Neuronal stem cell (in vitro differentiated cells): ENCODE measurements at regions not wholly inside any gene's neighbourhood (a gene's known extent, or its start where the extent isn't known, plus 50 kb on each side); places are given as distances from the start of the nearest gene placed in this dataset.

Experiments
- DNase-seq: peaks from one replicate; pipeline ENCODE4 v3.0.0-alpha.2; 2013; ENCODE audit warnings: low spot score
- H2AFZ ChIP-seq: one replicate; pipeline ENCODE4 v1.6.1; 2013; ENCODE audit warnings: mild to moderate bottlenecking, low read length, inconsistent platforms
- H2AK5ac ChIP-seq: 2 replicates; pipeline ENCODE4 v1.6.1; 2013; ENCODE audit warnings: low read depth, mild to moderate bottlenecking, inconsistent platforms, low read length, moderate library complexity, mixed read lengths
- H2BK120ac ChIP-seq: 2 replicates; pipeline ENCODE4 v1.6.1; 2013; ENCODE audit warnings: low read depth, mild to moderate bottlenecking, inconsistent platforms, low read length, moderate library complexity, mixed read lengths
- H2BK12ac ChIP-seq: one replicate; pipeline ENCODE4 v1.6.1; 2013; ENCODE audit warnings: low read length, inconsistent platforms
- H2BK15ac ChIP-seq: 2 replicates; pipeline ENCODE4 v1.6.1; 2013; ENCODE audit warnings: mild to moderate bottlenecking, low read length, inconsistent platforms, mixed read lengths
- H2BK5ac ChIP-seq: one replicate; pipeline ENCODE4 v1.6.1; 2013; ENCODE audit warnings: inconsistent platforms, mild to moderate bottlenecking, low read length, moderate library complexity
- H3K14ac ChIP-seq: one replicate; pipeline ENCODE4 v1.6.1; 2013; ENCODE audit warnings: low read length, inconsistent platforms
- H3K18ac ChIP-seq: 2 replicates; pipeline ENCODE4 v1.6.1; 2013; ENCODE audit warnings: low read length, inconsistent platforms
- H3K23ac ChIP-seq: 2 replicates; pipeline ENCODE4 v1.6.1; 2013; ENCODE audit warnings: low read depth, mild to moderate bottlenecking, mixed read lengths, low read length, inconsistent platforms; ENCODE audit not compliant: poor library complexity
- H3K27ac ChIP-seq: replicated peaks from 3 replicates; pipeline ENCODE4 v1.5.1; 2013; ENCODE audit warnings: low read length, inconsistent platforms
- H3K27me3 ChIP-seq, 3 experiments: 2 replicates each; pipeline ENCODE4 v1.6.1; 2013; ENCODE audit warnings: low read length in 3 of 3, mild to moderate bottlenecking in 2 of 3, inconsistent platforms in 1 of 3, low read depth in 1 of 3, mixed read lengths in 1 of 3, moderate library complexity in 1 of 3; ENCODE audit not compliant: control insufficient read depth in 3 of 3, insufficient read depth in 3 of 3
- H3K36me3 ChIP-seq, 2 donors: replicated peaks in 1 of 2; 2 replicates each; pipeline ENCODE4 v1.6.1; 2013; ENCODE audit warnings: low read length in 2 of 2; ENCODE audit not compliant: control insufficient read depth in 2 of 2, insufficient read depth in 2 of 2
- H3K4ac ChIP-seq: 2 replicates; pipeline ENCODE4 v1.6.1; 2013; ENCODE audit warnings: inconsistent platforms, mild to moderate bottlenecking, low read length, moderate library complexity
- H3K4me1 ChIP-seq, 2 donors: 1 replicate in 1 of 2; 2 replicates in 1 of 2; pipeline ENCODE4 v1.6.1; 2013; ENCODE audit warnings: low read length in 2 of 2, low read depth in 1 of 2; ENCODE audit not compliant: control insufficient read depth in 2 of 2, insufficient read depth in 1 of 2
- H3K4me2 ChIP-seq: one replicate; pipeline ENCODE4 v1.6.1; 2013; ENCODE audit warnings: mild to moderate bottlenecking, low read length, inconsistent platforms; ENCODE audit not compliant: insufficient read depth, poor library complexity, severe bottlenecking
- H3K4me3 ChIP-seq, 2 donors: 2 replicates each; pipeline ENCODE4 v1.5.1; 2013; ENCODE audit warnings: low read length in 2 of 2, mild to moderate bottlenecking in 2 of 2, inconsistent platforms in 1 of 2, moderate library complexity in 1 of 2
- H3K79me1 ChIP-seq: one replicate; pipeline ENCODE4 v1.6.1; 2013; ENCODE audit warnings: low read depth, mild to moderate bottlenecking, inconsistent platforms, low read length, moderate library complexity
- H3K9ac ChIP-seq: one replicate; pipeline ENCODE4 v1.6.1; 2013; ENCODE audit warnings: mild to moderate bottlenecking, low read depth, low read length, inconsistent platforms; ENCODE audit not compliant: poor library complexity
- H3K9me3 ChIP-seq, 2 donors: replicated peaks in 1 of 2; 2 replicates each; pipeline versions ENCODE3 to v1.6.1; 2013; ENCODE audit warnings: low read length in 2 of 2, mild to moderate bottlenecking in 2 of 2, inconsistent platforms in 1 of 2, low read depth in 1 of 2, mixed read lengths in 1 of 2, moderate library complexity in 1 of 2; ENCODE audit not compliant: control insufficient read depth in 2 of 2, insufficient read depth in 1 of 2
- H4K8ac ChIP-seq: one replicate; pipeline ENCODE4 v1.6.1; 2013; ENCODE audit warnings: low read depth, mild to moderate bottlenecking, inconsistent platforms, low read length, moderate library complexity
- H4K91ac ChIP-seq: one replicate; pipeline ENCODE4 v1.6.1; 2013; ENCODE audit warnings: low read length, low read depth, mild to moderate bottlenecking, inconsistent platforms; ENCODE audit not compliant: poor library complexity
- WGBS, 2 donors: extraction: QIAGEN DNeasy Blood & Tissue Kit; methylation state at CpG; one replicate each; pipeline ENCODE4 v1.1.7; 2013; ENCODE audit warnings: missing lambda C conversion rate in 2 of 2, mixed read lengths in 1 of 2; ENCODE audit not compliant: insufficient read length in 2 of 2, insufficient replicate concordance in 1 of 2; ENCODE audit errors: extremely low coverage in 2 of 2; 5-methylcytosine and 5-hydroxymethylcytosine counted together

DNA sequence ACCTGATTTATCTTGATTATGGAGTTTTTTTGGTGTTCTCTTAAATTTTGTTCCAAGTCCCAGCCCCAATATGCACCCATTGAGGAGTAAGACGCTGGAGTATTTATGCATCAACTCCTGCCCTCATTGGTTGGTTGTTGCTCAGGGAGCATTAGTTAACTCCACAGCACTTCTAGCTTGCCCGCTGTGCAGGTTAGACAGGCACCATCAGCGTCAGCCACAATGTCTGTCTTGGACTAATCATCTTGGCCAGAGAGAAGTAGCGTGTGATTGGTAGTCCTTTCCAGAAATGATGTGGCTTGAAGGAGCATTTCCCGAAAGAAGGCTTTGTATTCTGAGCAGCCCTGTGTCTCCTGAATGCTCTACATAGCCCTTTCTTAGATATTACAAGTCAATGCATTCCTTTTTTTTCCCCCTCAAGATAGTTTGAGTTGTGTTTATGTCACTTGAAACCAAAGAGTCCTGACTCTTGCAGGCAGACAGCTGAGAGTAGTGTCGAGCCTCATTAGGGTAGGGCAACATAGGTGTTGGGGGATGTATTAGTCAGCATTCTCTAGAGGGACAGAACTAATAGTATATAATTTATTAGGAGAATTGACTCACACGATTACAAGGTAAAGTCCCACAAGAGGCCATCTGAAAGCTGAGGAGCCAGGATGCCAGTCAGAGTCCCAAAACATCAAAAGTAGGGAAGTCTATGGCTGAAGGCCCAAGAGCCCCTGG, 94.6 kb upstream of the RCN1 start:
- Histone ChIP-seq H3K18ac (no peak overlapping the region), H3K79me1 (no peaks in the 10 kb centered on the region), H3K9me3 (no peaks in the 10 kb centered on the region), H2BK12ac (no peak overlapping the region), H4K91ac (no peak overlapping the region), H3K4me3 (no peak overlapping the region), H3K9ac (no peak overlapping the region), H3K4ac (no peak overlapping the region), H2AK5ac (no peak overlapping the region), H2BK15ac (no peak overlapping the region), H3K4me2 (no peak overlapping the region), H2BK120ac (no peak overlapping the region), H2AFZ (no peak overlapping the region), H3K23ac (no peak overlapping the region), H3K4me1 (no peaks in the 10 kb centered on the region), H2BK5ac (no peak overlapping the region), H3K36me3 (no peaks in the 10 kb centered on the region), H3K27me3 (peaks cover 0 to 18% (median 0%) of the 10 kb centered on the region in 3 experiments), H3K27ac (no peak overlapping the region), H3K14ac (no peak overlapping the region), H4K8ac (no peak overlapping the region)
- no peak for DNase-seq
- no CpG with 5 or more reads among the region's 7 CpGs for WGBS, 2 donors

DNA sequence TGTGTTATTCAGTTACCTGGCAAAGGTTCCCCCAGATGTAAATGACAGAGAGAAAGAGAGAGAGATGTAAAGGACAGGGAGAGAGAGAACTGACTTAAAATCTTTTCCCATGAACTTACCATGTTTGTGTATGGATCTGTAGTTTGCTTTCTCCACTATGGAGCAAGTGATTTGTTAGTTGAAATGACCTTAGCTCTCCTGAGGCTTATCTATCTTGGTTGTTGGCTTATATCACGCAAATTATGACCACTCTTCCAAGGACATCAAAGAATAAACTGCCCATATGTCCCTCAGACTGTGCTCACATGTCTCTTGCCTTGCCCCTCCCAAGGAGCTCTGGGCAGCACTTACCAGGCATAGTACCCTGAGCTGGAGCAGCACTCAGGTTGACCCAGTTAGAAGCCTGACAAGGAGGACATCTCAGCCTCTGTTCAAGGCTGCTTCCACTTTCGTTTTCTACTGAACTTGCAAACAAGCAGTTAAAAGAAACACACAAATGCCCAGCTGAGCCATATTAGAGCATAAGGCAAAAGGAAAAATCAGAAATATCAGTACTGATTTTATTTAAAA, 95.3 kb upstream of the RCN1 start:
- no peak overlapping the region for H2AK5ac ChIP-seq
- H3K23ac ChIP-seq, result no peak overlapping the region
- H3K18ac ChIP-seq, result no peak overlapping the region
- no peak overlapping the region for H3K4ac ChIP-seq
- no peak overlapping the region for H2BK5ac ChIP-seq
- no peak overlapping the region for H2BK120ac ChIP-seq
- no peak overlapping the region for H3K4me2 ChIP-seq
- H3K36me3 ChIP-seq, result no peaks in the 10 kb centered on the region
- no peaks in the 10 kb centered on the region for H3K4me1 ChIP-seq
- H2BK12ac ChIP-seq, result no peak overlapping the region
- no peak overlapping the region for H2AFZ ChIP-seq
- no peak overlapping the region for H3K27ac ChIP-seq
- no peak for DNase-seq
- WGBS, 2 donors, result no CpG with 5 or more reads among the region's 2 CpGs
- H4K8ac ChIP-seq, result no peak overlapping the region
- no peaks in the 10 kb centered on the region for H3K79me1 ChIP-seq
- H3K9ac ChIP-seq, result no peak overlapping the region
- no peak overlapping the region for H2BK15ac ChIP-seq
- H3K9me3 ChIP-seq, result no peaks in the 10 kb centered on the region
- H4K91ac ChIP-seq, result no peak overlapping the region
- H3K27me3 ChIP-seq, result peaks cover 0 to 24% (median 0%) of the 10 kb centered on the region in 3 experiments
- H3K4me3 ChIP-seq, result no peak overlapping the region
- no peak overlapping the region for H3K14ac ChIP-seq

DNA sequence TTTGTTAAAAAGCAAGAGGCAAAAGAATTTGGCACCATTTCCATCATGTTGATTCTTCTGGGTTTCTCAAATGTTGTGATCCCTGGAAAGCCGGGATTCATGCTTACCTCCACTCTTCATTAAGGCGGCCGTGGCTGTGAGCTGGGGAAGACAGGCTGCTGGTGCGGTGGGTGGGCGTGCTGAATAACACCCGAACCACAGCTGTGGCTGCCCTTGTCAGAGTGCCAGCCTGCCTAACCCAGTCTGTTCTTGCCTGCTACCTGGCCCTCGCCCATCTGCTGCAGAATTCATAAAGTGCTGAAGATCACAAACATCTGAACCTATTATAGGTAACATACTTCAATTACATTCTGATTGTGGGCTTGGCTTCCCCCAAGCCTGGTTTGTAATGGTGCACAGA, 95.8 kb upstream of the RCN1 start:
- H3K18ac ChIP-seq, result no peak overlapping the region
- no peak overlapping the region for H2BK120ac ChIP-seq
- no peak overlapping the region for H3K4ac ChIP-seq
- H2AK5ac ChIP-seq, result no peak overlapping the region
- H2AFZ ChIP-seq, result no peak overlapping the region
- no peak overlapping the region for H3K14ac ChIP-seq
- no peak overlapping the region for H3K4me2 ChIP-seq
- H2BK12ac ChIP-seq, result no peak overlapping the region
- no peaks in the 10 kb centered on the region for H3K9me3 ChIP-seq
- H2BK5ac ChIP-seq, result no peak overlapping the region
- no peaks in the 10 kb centered on the region for H3K79me1 ChIP-seq
- H3K36me3 ChIP-seq, result no peaks in the 10 kb centered on the region
- H3K4me1 ChIP-seq, result no peaks in the 10 kb centered on the region
- H4K8ac ChIP-seq, result no peak overlapping the region
- no peak overlapping the region for H2BK15ac ChIP-seq
- no peak overlapping the region for H3K9ac ChIP-seq
- H3K27me3 ChIP-seq, result peaks cover 0 to 29% (median 0%) of the 10 kb centered on the region in 3 experiments
- DNase-seq, result no peak
- H3K4me3 ChIP-seq, result no peak overlapping the region
- WGBS, 2 donors, result no CpG with 5 or more reads among the region's 7 CpGs
- no peak overlapping the region for H4K91ac ChIP-seq
- no peak overlapping the region for H3K23ac ChIP-seq
- H3K27ac ChIP-seq, result no peak overlapping the region

DNA sequence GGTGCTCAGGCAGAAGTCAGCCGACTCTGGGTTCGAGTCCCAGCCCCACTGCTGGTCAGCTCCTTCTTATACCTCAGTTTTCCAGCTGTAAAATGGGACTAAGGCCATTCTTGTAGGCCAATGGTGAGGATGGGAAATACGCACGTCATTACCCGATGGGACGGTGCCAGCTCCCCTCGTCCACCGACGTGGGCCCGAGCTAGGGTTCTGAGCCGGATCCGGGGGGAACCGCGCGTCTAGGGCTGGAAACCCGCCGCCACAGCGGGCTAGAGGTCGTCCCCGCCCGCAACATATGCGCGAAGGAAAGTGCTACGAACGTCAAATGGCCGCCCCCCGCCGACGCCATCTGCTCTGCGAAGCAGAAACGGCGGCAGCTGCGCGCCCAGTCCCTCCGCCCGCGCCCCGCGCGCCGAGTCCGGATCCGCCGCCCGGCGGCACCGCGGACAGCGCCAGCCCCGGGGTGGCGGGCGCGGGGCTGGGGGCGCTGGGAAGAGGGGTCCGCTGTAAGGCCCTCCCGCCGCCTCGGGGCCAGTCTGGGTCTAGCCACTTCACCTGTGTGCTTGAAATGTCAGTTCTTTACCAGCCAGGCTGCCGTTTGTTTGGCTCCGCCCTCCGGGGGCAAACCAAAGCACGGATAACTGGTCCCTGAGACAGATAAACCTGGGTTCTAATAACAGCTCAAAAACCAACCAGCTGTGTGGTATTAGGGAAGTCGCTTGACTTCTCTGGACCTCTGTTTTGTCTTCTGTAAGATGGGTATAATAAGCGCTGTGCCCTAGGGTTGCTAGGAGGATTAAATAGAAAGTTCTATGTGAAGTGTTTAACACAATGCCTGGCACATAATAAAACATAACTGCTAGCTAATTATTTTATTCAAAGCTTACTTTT, 103.5 kb upstream of the RCN1 start:
- Histone ChIP-seq H3K14ac (no peak overlapping the region), H3K4me3 (peak overlapping the region in 1 of 2 donors; percentile 75), H2BK5ac (no peak overlapping the region), H3K9me3 (peaks cover 3 to 4% of the 10 kb centered on the region in 2 donors), H3K79me1 (no peaks in the 10 kb centered on the region), H3K27ac (no peak overlapping the region), H3K27me3 (peaks cover 0 to 52% (median 3%) of the 10 kb centered on the region in 3 experiments), H3K4ac (no peak overlapping the region), H2AFZ (peak overlapping the region; percentile 87), H3K4me1 (no peaks in the 10 kb centered on the region), H3K36me3 (no peaks in the 10 kb centered on the region), H3K9ac (peak overlapping the region; percentile 34), H3K4me2 (peak overlapping the region; percentile 49), H3K23ac (no peak overlapping the region), H4K91ac (no peak overlapping the region), H2BK120ac (no peak overlapping the region), H2AK5ac (no peak overlapping the region), H2BK12ac (no peak overlapping the region), H4K8ac (no peak overlapping the region), H2BK15ac (no peak overlapping the region), H3K18ac (no peak overlapping the region)
- peak; percentile 27 for DNase-seq
- no CpG with 5 or more reads among the region's 64 CpGs for WGBS, 2 donors
